22Rv1 (cell line): ENCODE measurements at regions not wholly inside any gene's neighbourhood (a gene's known extent, or its start where the extent isn't known, plus 50 kb on each side); places are given as distances from the start of the nearest gene placed in this dataset.

ENCODE experiments used
- H3K27ac ChIP-seq: fragments of 450-650 bp; 2 replicates; pipeline ENCODE4 v1.5.1; 2017
- CTCF ChIP-seq: fragments of 450-650 bp; IDR thresholded peaks from 2 replicates; pipeline ENCODE4 v1.5.1; 2017; ENCODE audit warnings: mild to moderate bottlenecking
- ZFX ChIP-seq: fragments of 450-650 bp; IDR thresholded peaks from 2 replicates; pipeline ENCODE4 v1.6.1; 2017; ENCODE audit warnings: antibody characterized with exemption, borderline replicate concordance

GRCh38 chr2:105521176-105521575, 122.3 kb upstream of the FHL2 start:
- no peak overlapping the region for H3K27ac ChIP-seq
- TF ChIP-seq ZFX, result no peak
- peak; percentile 67 for TF ChIP-seq CTCF

GRCh38 chr2:105519516-105519915, 120.7 kb upstream of the FHL2 start:
- TF ChIP-seq ZFX (no peak), CTCF (no peak)
- no peak overlapping the region for H3K27ac ChIP-seq

GRCh38 chr2:105518897-105519296, 120.0 kb upstream of the FHL2 start:
- TF ChIP-seq ZFX, result no peak
- no peak for TF ChIP-seq CTCF
- no peak overlapping the region for H3K27ac ChIP-seq

GRCh38 chr2:105517814-105518705, 119.2 kb upstream of the FHL2 start:
- H3K27ac ChIP-seq, result no peak overlapping the region
- TF ChIP-seq ZFX (no peak), CTCF (no peak)

- TF ChIP-seq CTCF (no peak), ZFX (no peak)
- no peak overlapping the region for H3K27ac ChIP-seq
Observed at GRCh38 chr2:105515581-105516415, 116.9 kb upstream of the FHL2 start.

GRCh38 chr2:105514576-105514975, 115.7 kb upstream of the FHL2 start:
- no peak overlapping the region for H3K27ac ChIP-seq
- TF ChIP-seq ZFX, result no peak
- no peak for TF ChIP-seq CTCF
